ENCODE measurements at regions not wholly inside any gene's neighbourhood (a gene's known extent, or its start where the extent isn't known, plus 50 kb on each side); places are given as distances from the start of the nearest gene placed in this dataset.
A peak's percentile ranks its signal among the peaks of the same experiment; 100 is the strongest.

- no peak for TF ChIP-seq YY1 (IDR thresholded peaks at IDR 0.05; ENCODE audit: insufficient read depth, insufficient read length)
- no peak for TF ChIP-seq SUZ12 (IDR thresholded peaks at IDR 0.05; ENCODE audit: extremely low read depth, insufficient read depth, insufficient read length)
- no peak for TF ChIP-seq ZNF274 (IDR thresholded peaks at IDR 0.05; ENCODE audit: low read depth, low read length)
- Histone ChIP-seq H3K36me3 (ENCODE audit: insufficient read depth, insufficient read length, low read length) (no peaks in the 10 kb centered on the region), H3K27me3 (ENCODE audit: insufficient read depth, insufficient read length) (no peaks in the 10 kb centered on the region), H3K9me3 (ENCODE audit: insufficient read depth, low read length) (peaks cover 38% of the 10 kb centered on the region), H3K4me3 (ENCODE audit: insufficient read length, low read depth) (no peak overlapping the region), H3K4me1 (ENCODE audit: insufficient read depth, insufficient read length) (no peaks in the 10 kb centered on the region), H3K9ac (ENCODE audit: insufficient read length, low read depth) (no peak overlapping the region)
- DNase-seq (ENCODE audit: low read depth, low spot score) = no peak
These were observed 1993.1 kb downstream of the TP53TG3F start for GRCh38 chr16:35452471-35452870.

- H3K36me3 ChIP-seq (ENCODE audit: insufficient read depth, insufficient read length, low read length) = no peaks in the 10 kb centered on the region
- no peaks in the 10 kb centered on the region for H3K4me1 ChIP-seq (ENCODE audit: insufficient read depth, insufficient read length)
- H3K27me3 ChIP-seq (ENCODE audit: insufficient read depth, insufficient read length) = no peaks in the 10 kb centered on the region
- TF ChIP-seq YY1 (IDR thresholded peaks at IDR 0.05; ENCODE audit: insufficient read depth, insufficient read length) = no peak
- TF ChIP-seq SUZ12 (IDR thresholded peaks at IDR 0.05; ENCODE audit: extremely low read depth, insufficient read depth, insufficient read length) = no peak
- no peak for TF ChIP-seq ZNF274 (IDR thresholded peaks at IDR 0.05; ENCODE audit: low read depth, low read length)
- no peak for DNase-seq (ENCODE audit: low read depth, low spot score)
- peaks cover 9% of the 10 kb centered on the region; the same call in 1 of the 2 replicates for H3K9me3 ChIP-seq (ENCODE audit: insufficient read depth, low read length)
- no peak overlapping the region for H3K4me3 ChIP-seq (ENCODE audit: insufficient read length, low read depth)
- H3K9ac ChIP-seq (ENCODE audit: insufficient read length, low read depth) = no peak overlapping the region
These were observed 2003.9 kb downstream of the TP53TG3F start for GRCh38 chr16:35463358-35463757.

- DNase-seq (ENCODE audit: low read depth, low spot score) = no peak
- Histone ChIP-seq H3K36me3 (ENCODE audit: insufficient read depth, insufficient read length, low read length) (no peaks in the 10 kb centered on the region), H3K4me3 (ENCODE audit: insufficient read length, low read depth) (no peak overlapping the region), H3K27me3 (ENCODE audit: insufficient read depth, insufficient read length) (no peaks in the 10 kb centered on the region), H3K9ac (ENCODE audit: insufficient read length, low read depth) (no peak overlapping the region), H3K4me1 (ENCODE audit: insufficient read depth, insufficient read length) (no peaks in the 10 kb centered on the region), H3K9me3 (ENCODE audit: insufficient read depth, low read length) (no peaks in the 10 kb centered on the region)
- TF ChIP-seq ZNF274 (IDR thresholded peaks at IDR 0.05; ENCODE audit: low read depth, low read length) (no peak), YY1 (IDR thresholded peaks at IDR 0.05; ENCODE audit: insufficient read depth, insufficient read length) (no peak), SUZ12 (IDR thresholded peaks at IDR 0.05; ENCODE audit: extremely low read depth, insufficient read depth, insufficient read length) (no peak)
These were observed 2020.9 kb downstream of the TP53TG3F start for GRCh38 chr16:35480361-35480760.

DNA sequence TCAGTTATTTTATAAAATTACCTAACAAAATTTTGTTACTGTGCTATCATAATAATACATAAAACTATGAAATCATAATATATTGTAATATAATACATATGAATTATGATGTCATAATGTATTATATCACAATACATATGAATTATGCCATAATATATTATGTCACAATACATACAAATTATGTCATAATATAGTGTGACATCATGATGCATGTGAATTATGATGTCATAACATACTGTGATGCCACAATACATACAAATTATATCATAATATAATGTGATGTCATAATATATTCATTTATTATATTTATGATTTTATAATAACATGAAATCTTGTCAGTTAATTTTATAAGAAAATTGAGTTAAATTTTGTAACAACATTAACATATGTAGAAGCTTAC, 2021.6 kb downstream of the TP53TG3F start:
- no peaks in the 10 kb centered on the region for H3K9me3 ChIP-seq (ENCODE audit: insufficient read depth, low read length)
- no peak overlapping the region for H3K4me3 ChIP-seq (ENCODE audit: insufficient read length, low read depth)

GRCh38 chr16:35485915-35486314, 2026.5 kb downstream of the TP53TG3F start:
- no peak overlapping the region for H3K4me3 ChIP-seq (ENCODE audit: insufficient read length, low read depth)
- TF ChIP-seq SUZ12 (IDR thresholded peaks at IDR 0.05; ENCODE audit: extremely low read depth, insufficient read depth, insufficient read length) (no peak), ZNF274 (IDR thresholded peaks at IDR 0.05; ENCODE audit: low read depth, low read length) (no peak), YY1 (IDR thresholded peaks at IDR 0.05; ENCODE audit: insufficient read depth, insufficient read length) (no peak)
- H3K4me1 ChIP-seq (ENCODE audit: insufficient read depth, insufficient read length) = no peaks in the 10 kb centered on the region
- H3K9me3 ChIP-seq (ENCODE audit: insufficient read depth, low read length) = no peaks in the 10 kb centered on the region
- no peaks in the 10 kb centered on the region for H3K36me3 ChIP-seq (ENCODE audit: insufficient read depth, insufficient read length, low read length)
- no peak overlapping the region for H3K9ac ChIP-seq (ENCODE audit: insufficient read length, low read depth)
- H3K27me3 ChIP-seq (ENCODE audit: insufficient read depth, insufficient read length) = no peaks in the 10 kb centered on the region
- DNase-seq (ENCODE audit: low read depth, low spot score) = no peak

More for the DNA sequence above, 2021.6 kb downstream of the TP53TG3F start:
- no peak for DNase-seq (ENCODE audit: low read depth, low spot score)
- Histone ChIP-seq H3K9ac (ENCODE audit: insufficient read length, low read depth) (no peak overlapping the region), H3K27me3 (ENCODE audit: insufficient read depth, insufficient read length) (no peaks in the 10 kb centered on the region), H3K4me1 (ENCODE audit: insufficient read depth, insufficient read length) (no peaks in the 10 kb centered on the region), H3K36me3 (ENCODE audit: insufficient read depth, insufficient read length, low read length) (no peaks in the 10 kb centered on the region)
- TF ChIP-seq YY1 (IDR thresholded peaks at IDR 0.05; ENCODE audit: insufficient read depth, insufficient read length) = no peak
- no peak for TF ChIP-seq SUZ12 (IDR thresholded peaks at IDR 0.05; ENCODE audit: extremely low read depth, insufficient read depth, insufficient read length)
- TF ChIP-seq ZNF274 (IDR thresholded peaks at IDR 0.05; ENCODE audit: low read depth, low read length) = no peak

- DNase-seq (ENCODE audit: low read depth, low spot score) = peak; percentile 16
- no peaks in the 10 kb centered on the region for H3K27me3 ChIP-seq (ENCODE audit: insufficient read depth, insufficient read length)
- TF ChIP-seq ZNF274 (IDR thresholded peaks at IDR 0.05; ENCODE audit: low read depth, low read length) (no peak), YY1 (IDR thresholded peaks at IDR 0.05; ENCODE audit: insufficient read depth, insufficient read length) (no peak), SUZ12 (IDR thresholded peaks at IDR 0.05; ENCODE audit: extremely low read depth, insufficient read depth, insufficient read length) (no peak)
These were observed 2032.8 kb downstream of the TP53TG3F start for GRCh38 chr16:35492225-35492624.

GRCh38 chr16:35497399-35497798, 2038.0 kb downstream of the TP53TG3F start:
- no peak overlapping the region for H3K9ac ChIP-seq (ENCODE audit: insufficient read length, low read depth)
- H3K4me1 ChIP-seq (ENCODE audit: insufficient read depth, insufficient read length) = no peaks in the 10 kb centered on the region
- no peak overlapping the region for H3K4me3 ChIP-seq (ENCODE audit: insufficient read length, low read depth)
- H3K27me3 ChIP-seq (ENCODE audit: insufficient read depth, insufficient read length) = no peaks in the 10 kb centered on the region
- H3K9me3 ChIP-seq (ENCODE audit: insufficient read depth, low read length) = no peaks in the 10 kb centered on the region
- TF ChIP-seq ZNF274 (IDR thresholded peaks at IDR 0.05; ENCODE audit: low read depth, low read length) (no peak), SUZ12 (IDR thresholded peaks at IDR 0.05; ENCODE audit: extremely low read depth, insufficient read depth, insufficient read length) (no peak), YY1 (IDR thresholded peaks at IDR 0.05; ENCODE audit: insufficient read depth, insufficient read length) (no peak)
- no peak for DNase-seq (ENCODE audit: low read depth, low spot score)
- H3K36me3 ChIP-seq (ENCODE audit: insufficient read depth, insufficient read length, low read length) = no peaks in the 10 kb centered on the region

More at GRCh38 chr16:35492225-35492624, 2032.8 kb downstream of the TP53TG3F start:
- no peaks in the 10 kb centered on the region for H3K4me1 ChIP-seq (ENCODE audit: insufficient read depth, insufficient read length)
- H3K4me3 ChIP-seq (ENCODE audit: insufficient read length, low read depth) = no peak overlapping the region
- no peaks in the 10 kb centered on the region for H3K9me3 ChIP-seq (ENCODE audit: insufficient read depth, low read length)
- H3K36me3 ChIP-seq (ENCODE audit: insufficient read depth, insufficient read length, low read length) = no peaks in the 10 kb centered on the region
- H3K9ac ChIP-seq (ENCODE audit: insufficient read length, low read depth) = no peak overlapping the region

All from NT2/D1 (cell line).